ENCODE measurements at regions not wholly inside any gene's neighbourhood (a gene's known extent, or its start where the extent isn't known, plus 50 kb on each side); places are given as distances from the start of the nearest gene placed in this dataset.

GRCh38 chr1:58038574-58038973, 508.0 kb downstream of the OMA1 start:
- H3K27ac ChIP-seq, result no peak overlapping the region
- H2AFZ ChIP-seq, result no peak overlapping the region
- 95% methylated on average over 3 of the region's 3 CpGs for WGBS (ENCODE audit: low lambda C conversion rate, missing lambda C conversion rate)
- peaks cover 23% of the 10 kb centered on the region for H3K27me3 ChIP-seq
- no peak overlapping the region for H3K4me2 ChIP-seq
- DNase-seq (ENCODE audit: low spot score), result no peak
- no peaks in the 10 kb centered on the region for H4K20me1 ChIP-seq (ENCODE audit: insufficient read depth, poor library complexity, severe bottlenecking)
- no peaks in the 10 kb centered on the region for H3K4me1 ChIP-seq (ENCODE audit: insufficient read depth)
- TF ChIP-seq CTCF (IDR thresholded peaks at IDR 0.05; ENCODE audit: poor library complexity) (no peak), EZH2 (IDR thresholded peaks at IDR 0.05; ENCODE audit: borderline replicate concordance) (no peak), EZH2phosphoT487 (IDR thresholded peaks at IDR 0.05; ENCODE audit: low read depth, severe bottlenecking, unreplicated experiment) (no peak)
- no peaks in the 10 kb centered on the region for H3K9me3 ChIP-seq (ENCODE audit: low read depth)
- no peaks in the 10 kb centered on the region for H3K36me3 ChIP-seq (replicated peaks; ENCODE audit: insufficient read depth, low read depth)
- H3K79me2 ChIP-seq, result no peaks in the 10 kb centered on the region
- H3K4me3 ChIP-seq, result no peak overlapping the region
- no peaks in the 10 kb centered on the region for H3K9me2 ChIP-seq (replicated peaks; ENCODE audit: insufficient read depth)

- Histone ChIP-seq H3K9me2 (replicated peaks; ENCODE audit: insufficient read depth) (no peaks in the 10 kb centered on the region), H3K4me3 (no peak overlapping the region), H4K20me1 (ENCODE audit: insufficient read depth, poor library complexity, severe bottlenecking) (no peaks in the 10 kb centered on the region), H3K79me2 (no peaks in the 10 kb centered on the region), H3K36me3 (replicated peaks; ENCODE audit: insufficient read depth, low read depth) (no peaks in the 10 kb centered on the region), H3K27me3 (peaks cover 39% of the 10 kb centered on the region), H2AFZ (no peak overlapping the region), H3K4me1 (ENCODE audit: insufficient read depth) (no peaks in the 10 kb centered on the region), H3K4me2 (no peak overlapping the region), H3K27ac (no peak overlapping the region), H3K9me3 (ENCODE audit: low read depth) (no peaks in the 10 kb centered on the region)
- DNase-seq (ENCODE audit: low spot score), result peak; percentile 42
- TF ChIP-seq EZH2phosphoT487 (IDR thresholded peaks at IDR 0.05; ENCODE audit: low read depth, severe bottlenecking, unreplicated experiment), result no peak
- TF ChIP-seq CTCF (IDR thresholded peaks at IDR 0.05; ENCODE audit: poor library complexity), result peak; percentile 37
- WGBS (ENCODE audit: low lambda C conversion rate, missing lambda C conversion rate), result 25% methylated on average over 2 of the region's 2 CpGs
Measured at GRCh38 chr1:58035523-58035922, 511.0 kb downstream of the OMA1 start.

GRCh38 chr1:58033311-58033710, 513.2 kb downstream of the OMA1 start:
- Histone ChIP-seq H3K4me2 (no peak overlapping the region), H2AFZ (no peak overlapping the region), H3K4me1 (ENCODE audit: insufficient read depth) (no peaks in the 10 kb centered on the region), H3K4me3 (no peak overlapping the region), H3K27ac (no peak overlapping the region), H3K79me2 (no peaks in the 10 kb centered on the region), H3K9me3 (ENCODE audit: low read depth) (no peaks in the 10 kb centered on the region), H4K20me1 (ENCODE audit: insufficient read depth, poor library complexity, severe bottlenecking) (no peaks in the 10 kb centered on the region), H3K9me2 (replicated peaks; ENCODE audit: insufficient read depth) (no peaks in the 10 kb centered on the region), H3K27me3 (peaks cover 39% of the 10 kb centered on the region), H3K36me3 (replicated peaks; ENCODE audit: insufficient read depth, low read depth) (no peaks in the 10 kb centered on the region)
- TF ChIP-seq CTCF (IDR thresholded peaks at IDR 0.05; ENCODE audit: poor library complexity) (no peak), EZH2 (IDR thresholded peaks at IDR 0.05; ENCODE audit: borderline replicate concordance) (no peak), EZH2phosphoT487 (IDR thresholded peaks at IDR 0.05; ENCODE audit: low read depth, severe bottlenecking, unreplicated experiment) (no peak)
- DNase-seq (ENCODE audit: low spot score), result no peak
- WGBS (ENCODE audit: low lambda C conversion rate, missing lambda C conversion rate), result 23% methylated on average over 2 of the region's 2 CpGs

GRCh38 chr1:58032611-58033073, 513.9 kb downstream of the OMA1 start:
- no peak for DNase-seq (ENCODE audit: low spot score)

More at GRCh38 chr1:58032611-58033073, 513.9 kb downstream of the OMA1 start:
- WGBS (ENCODE audit: low lambda C conversion rate, missing lambda C conversion rate), result 77% methylated on average over 1 of the region's 1 CpG
- TF ChIP-seq EZH2 (IDR thresholded peaks at IDR 0.05; ENCODE audit: borderline replicate concordance), result no peak
- no peak for TF ChIP-seq EZH2phosphoT487 (IDR thresholded peaks at IDR 0.05; ENCODE audit: low read depth, severe bottlenecking, unreplicated experiment)
- no peak for TF ChIP-seq CTCF (IDR thresholded peaks at IDR 0.05; ENCODE audit: poor library complexity)
- Histone ChIP-seq H2AFZ (no peak overlapping the region), H3K4me1 (ENCODE audit: insufficient read depth) (no peaks in the 10 kb centered on the region), H3K27ac (no peak overlapping the region), H3K79me2 (no peaks in the 10 kb centered on the region), H3K9me3 (ENCODE audit: low read depth) (no peaks in the 10 kb centered on the region), H3K4me2 (no peak overlapping the region), H3K27me3 (peaks cover 39% of the 10 kb centered on the region), H3K4me3 (no peak overlapping the region), H3K9me2 (replicated peaks; ENCODE audit: insufficient read depth) (no peaks in the 10 kb centered on the region), H3K36me3 (replicated peaks; ENCODE audit: insufficient read depth, low read depth) (no peaks in the 10 kb centered on the region), H4K20me1 (ENCODE audit: insufficient read depth, poor library complexity, severe bottlenecking) (no peaks in the 10 kb centered on the region)
